H1 (cell line): ENCODE measurements at regions not wholly inside any gene's neighbourhood (a gene's known extent, or its start where the extent isn't known, plus 50 kb on each side); places are given as distances from the start of the nearest gene placed in this dataset.

Experiments
- ASH2L ChIP-seq: fragments of 200-600, 300-600 bp; sonication (generic); IDR thresholded peaks from one replicate; pipeline ENCODE4 v1.7.1; 2017; ENCODE audit warnings: low read length
- CTCF ChIP-seq, 3 experiments: IDR thresholded peaks; 1 replicate in 2 of 3; 2 replicates in 1 of 3; pipeline versions ENCODE4 v1.5.1 to v1.6.1; 2011; ENCODE audit warnings: low read length in 3 of 3, mild to moderate bottlenecking in 3 of 3, inconsistent platforms in 2 of 3, low read depth in 1 of 3, moderate library complexity in 1 of 3; ENCODE audit not compliant: insufficient read depth in 1 of 3; ENCODE audit errors: control extremely low read depth in 1 of 3
- EP300 ChIP-seq, 2 experiments: IDR thresholded peaks; 1 replicate in 1 of 2; 2 replicates in 1 of 2; pipeline ENCODE4 v1.6.1; 2011 to 2012; ENCODE audit warnings: low read depth in 2 of 2, low read length in 2 of 2, mild to moderate bottlenecking in 2 of 2, borderline replicate concordance in 1 of 2, inconsistent platforms in 1 of 2, moderate library complexity in 1 of 2
- EZH2 ChIP-seq: fragments of 200-600 bp; sonication (generic); IDR thresholded peaks from 2 replicates; pipeline ENCODE4 v1.7.1; 2012; ENCODE audit warnings: low read depth, mild to moderate bottlenecking, moderate library complexity, low read length, inconsistent platforms; ENCODE audit not compliant: severe bottlenecking
- FOSL1 ChIP-seq: IDR thresholded peaks from 2 replicates; pipeline ENCODE4 v1.6.1; 2011; ENCODE audit warnings: mild to moderate bottlenecking, low read depth, low read length, moderate library complexity; ENCODE audit not compliant: insufficient read depth
- GABPA ChIP-seq: IDR thresholded peaks from 2 replicates; pipeline ENCODE4 v1.6.1; 2011; ENCODE audit warnings: mild to moderate bottlenecking, low read length, moderate library complexity, borderline replicate concordance; ENCODE audit not compliant: insufficient read depth
- NRF1 ChIP-seq: IDR thresholded peaks from 2 replicates; pipeline ENCODE4 v1.6.1; 2011; ENCODE audit warnings: mild to moderate bottlenecking, low read depth, low read length, improper control_type of control experiment
- POLR2A ChIP-seq, 2 experiments: IDR thresholded peaks; 1 replicate in 1 of 2; 2 replicates in 1 of 2; pipeline ENCODE4 v1.6.1; 2011; ENCODE audit warnings: low read depth in 2 of 2, low read length in 2 of 2, mild to moderate bottlenecking in 2 of 2; ENCODE audit errors: control extremely low read depth in 1 of 2
- RAD21 ChIP-seq, 2 experiments: IDR thresholded peaks in 1 of 2; conservative IDR thresholded peaks in 1 of 2; 2 replicates each; pipeline ENCODE4 v1.6.1; 2011; ENCODE audit warnings: low read depth in 2 of 2, low read length in 2 of 2, improper control_type of control experiment in 1 of 2, inconsistent platforms in 1 of 2, mild to moderate bottlenecking in 1 of 2, moderate library complexity in 1 of 2
- SAP30 ChIP-seq: fragments of 300-600 bp; sonication (generic); IDR thresholded peaks from 2 replicates; pipeline ENCODE4 v1.7.1; 2012; ENCODE audit warnings: low read length, moderate library complexity, mild to moderate bottlenecking, inconsistent platforms; ENCODE audit not compliant: insufficient read depth, insufficient replicate concordance
- TAF7 ChIP-seq: optimal IDR thresholded peaks from 2 replicates; pipeline ENCODE3; 2011; ENCODE audit warnings: low read depth, mild to moderate bottlenecking, inconsistent platforms, low read length, moderate library complexity, borderline replicate concordance
- TF ChIP-seq, protein P1 (sequence below): IDR thresholded peaks from 2 replicates; pipeline ENCODE4 v1.6.1; 2011; ENCODE audit warnings: low read length, improper control_type of control experiment

DNA sequence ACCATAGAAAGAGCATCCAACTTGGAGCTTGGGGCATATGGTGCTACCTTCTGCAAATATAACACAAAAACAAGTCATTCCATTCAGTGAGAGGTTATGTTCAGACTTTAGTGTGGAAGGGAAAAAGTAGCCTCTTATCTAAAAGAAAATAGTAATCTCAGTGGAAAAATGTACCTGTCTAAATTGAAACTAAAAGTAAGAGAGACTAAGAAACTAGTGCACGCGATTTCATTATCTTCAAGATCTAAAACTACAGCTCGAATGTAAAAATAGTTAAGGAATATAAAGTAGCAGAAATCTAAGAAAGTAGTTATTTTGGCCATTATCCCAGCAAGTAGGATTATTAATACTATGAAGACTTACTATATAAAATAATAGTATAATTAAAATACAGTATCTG is 233.0 kb upstream of the PPP1R3A start:
- no peak for TF ChIP-seq CTCF (IDR thresholded peaks at IDR 0.05; ENCODE audit: control extremely low read depth in 1 of 3, insufficient read depth in 1 of 3, low read depth in 1 of 3, low read length in 3 of 3)
- no peak for TF ChIP-seq GABPA
- TF ChIP-seq TAF7, result no peak
- TF ChIP-seq EZH2, result no peak
- TF ChIP-seq ASH2L, result no peak
- TF ChIP-seq POLR2A (IDR thresholded peaks at IDR 0.05; ENCODE audit: control extremely low read depth in 1 of 2, low read depth in 2 of 2, low read length in 2 of 2), result no peak
- no peak for TF ChIP-seq EP300 (IDR thresholded peaks at IDR 0.05; ENCODE audit: borderline replicate concordance in 1 of 2, low read depth in 2 of 2, low read length in 2 of 2)
- no peak for TF ChIP-seq RAD21 (IDR thresholded peaks at IDR 0.05 in 1 of 2, conservative IDR thresholded peaks at IDR 0.05 in 1 of 2; ENCODE audit: low read depth in 2 of 2, low read length in 2 of 2)
- no peak for TF ChIP-seq NRF1
- no peak for TF ChIP-seq SAP30
- TF ChIP-seq, protein P1, sequence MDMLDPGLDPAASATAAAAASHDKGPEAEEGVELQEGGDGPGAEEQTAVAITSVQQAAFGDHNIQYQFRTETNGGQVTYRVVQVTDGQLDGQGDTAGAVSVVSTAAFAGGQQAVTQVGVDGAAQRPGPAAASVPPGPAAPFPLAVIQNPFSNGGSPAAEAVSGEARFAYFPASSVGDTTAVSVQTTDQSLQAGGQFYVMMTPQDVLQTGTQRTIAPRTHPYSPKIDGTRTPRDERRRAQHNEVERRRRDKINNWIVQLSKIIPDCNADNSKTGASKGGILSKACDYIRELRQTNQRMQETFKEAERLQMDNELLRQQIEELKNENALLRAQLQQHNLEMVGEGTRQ, result no peak
- TF ChIP-seq FOSL1, result no peak
